Panc1 (cell line): ENCODE measurements at regions not wholly inside any gene's neighbourhood (a gene's known extent, or its start where the extent isn't known, plus 50 kb on each side); places are given as distances from the start of the nearest gene placed in this dataset.

Source experiments
- ATAC-seq: fragments of 200-7000 bp; cut with Tn5 transposase; 2 replicates; pipeline ENCODE4 v1.9.1; 2020; ENCODE audit warnings: mild to moderate bottlenecking, moderate library complexity
- BruUV-seq: library from RNA; stranded (reverse); fragments of 400-500 nt; replicated peaks from 2 replicates; lab custom pipeline; 2021; lab: Mats Ljungman, UMichigan
- CTCF ChIA-PET: fragments of 300-600 bp; sonication (Branson Sonifier 250); formaldehyde crosslinking; loops from one replicate; lab custom pipeline; 2022; ENCODE audit warnings: antibody characterized with exemption; lab: Charles Lee
- POLR2A ChIA-PET: fragments of 300-600 bp; sonication (Branson Sonifier 250); formaldehyde crosslinking; loops from one replicate; lab custom pipeline; 2022; ENCODE audit warnings: antibody characterized with exemption; lab: Charles Lee
- DNase-seq: peaks from one replicate; pipeline ENCODE4 v3.0.0-alpha.2; 2010; ENCODE audit warnings: low read depth, low spot score
- H3K27ac ChIP-seq: 2 replicates; pipeline ENCODE4 v1.5.1; 2011; ENCODE audit warnings: mild to moderate bottlenecking, low read length, inconsistent platforms
- H3K27me3 ChIP-seq: fragments of 200-500 bp; sonication (Bioruptor generic); 2 replicates; pipeline ENCODE4 v1.6.0; 2014; ENCODE audit warnings: low read length, inconsistent platforms; ENCODE audit not compliant: control insufficient read depth, insufficient read depth
- H3K36me3 ChIP-seq: fragments of 200-500 bp; sonication (Bioruptor generic); 2 replicates; pipeline ENCODE4 v1.5.1; 2014; ENCODE audit warnings: inconsistent platforms, mild to moderate bottlenecking, low read length, moderate library complexity; ENCODE audit not compliant: control insufficient read depth, insufficient read depth
- H3K4me1 ChIP-seq: 2 replicates; pipeline ENCODE4 v1.5.1; 2011; ENCODE audit warnings: inconsistent platforms, mild to moderate bottlenecking, low read length, moderate library complexity; ENCODE audit not compliant: control insufficient read depth, insufficient read depth
- H3K4me3 ChIP-seq, 2 experiments: 2 replicates each; pipeline ENCODE4 v1.5.1; 2011 to 2012; ENCODE audit warnings: low read depth in 2 of 2, low read length in 2 of 2, mild to moderate bottlenecking in 2 of 2, inconsistent platforms in 1 of 2, moderate library complexity in 1 of 2
- H3K9me3 ChIP-seq: fragments of 200-500 bp; sonication (Bioruptor generic); 2 replicates; pipeline ENCODE4 v1.5.1; 2014; ENCODE audit warnings: low read depth, mild to moderate bottlenecking, inconsistent platforms, low read length, moderate library complexity; ENCODE audit not compliant: control insufficient read depth, insufficient read depth
- POLR2AphosphoS5 ChIP-seq: IDR thresholded peaks from 2 replicates; pipeline ENCODE4 v1.6.1; 2012; ENCODE audit warnings: mild to moderate bottlenecking, low read depth, low read length, moderate library complexity
- SIN3A ChIP-seq: IDR thresholded peaks from 2 replicates; pipeline ENCODE4 v1.6.1; 2012; ENCODE audit warnings: low read depth, mild to moderate bottlenecking, low read length, moderate library complexity, borderline replicate concordance; ENCODE audit not compliant: insufficient read depth
- TCF7L2 ChIP-seq: IDR thresholded peaks from 2 replicates; pipeline ENCODE4 v1.6.1; 2011; ENCODE audit warnings: mild to moderate bottlenecking, low read depth, low read length, inconsistent platforms
- in situ Hi-C: cut with HindIII; loops from 2 replicates; pipeline ENCODE4 v1.10.0; 2016; ENCODE audit warnings: low sequenced_read_pairs, low pct_unique_long_range_greater_than_20kb
- intact Hi-C: fragments of 100-400 bp; cut with micrococcal nuclease; formaldehyde crosslinking; loops from one replicate; pipeline ENCODE4 v1.10.0; 2022; ENCODE audit not compliant: unreplicated experiment
- TF ChIP-seq, protein P1 (sequence below), 2 experiments: IDR thresholded peaks; 2 replicates each; pipeline ENCODE4 v1.6.1; 2011 to 2012; ENCODE audit warnings: low read depth in 2 of 2, control low read depth in 1 of 2, low read length in 1 of 2, mild to moderate bottlenecking in 1 of 2, moderate library complexity in 1 of 2; ENCODE audit not compliant: insufficient read depth in 1 of 2
- TF ChIP-seq, protein P2 (sequence below): fragments of 450-650 bp; IDR thresholded peaks from 2 replicates; pipeline ENCODE4 v1.5.1; 2017; ENCODE audit warnings: mild to moderate bottlenecking

DNA sequence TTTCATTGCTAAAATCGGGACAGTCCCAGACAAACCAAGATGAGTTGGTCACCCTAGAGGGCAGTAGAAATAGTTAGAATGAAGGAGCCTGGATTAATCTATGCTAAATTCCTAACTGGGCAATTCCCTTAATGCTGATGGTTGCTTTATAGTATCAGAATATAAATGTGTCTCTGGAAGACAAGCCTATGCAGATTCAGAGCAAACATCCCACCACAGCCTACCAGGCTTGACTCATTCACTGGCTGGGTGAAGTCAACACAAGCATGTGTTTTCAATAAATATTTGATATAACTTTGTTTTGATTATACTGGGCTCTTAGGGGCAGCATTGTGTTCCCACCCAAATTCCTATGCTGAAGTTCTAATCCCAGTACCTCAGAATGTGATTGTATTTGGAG is 79.3 kb downstream of the RMI1 start:
- CTCF ChIA-PET = no interaction called here
- no peak for TF ChIP-seq SIN3A
- TF ChIP-seq, protein P1, sequence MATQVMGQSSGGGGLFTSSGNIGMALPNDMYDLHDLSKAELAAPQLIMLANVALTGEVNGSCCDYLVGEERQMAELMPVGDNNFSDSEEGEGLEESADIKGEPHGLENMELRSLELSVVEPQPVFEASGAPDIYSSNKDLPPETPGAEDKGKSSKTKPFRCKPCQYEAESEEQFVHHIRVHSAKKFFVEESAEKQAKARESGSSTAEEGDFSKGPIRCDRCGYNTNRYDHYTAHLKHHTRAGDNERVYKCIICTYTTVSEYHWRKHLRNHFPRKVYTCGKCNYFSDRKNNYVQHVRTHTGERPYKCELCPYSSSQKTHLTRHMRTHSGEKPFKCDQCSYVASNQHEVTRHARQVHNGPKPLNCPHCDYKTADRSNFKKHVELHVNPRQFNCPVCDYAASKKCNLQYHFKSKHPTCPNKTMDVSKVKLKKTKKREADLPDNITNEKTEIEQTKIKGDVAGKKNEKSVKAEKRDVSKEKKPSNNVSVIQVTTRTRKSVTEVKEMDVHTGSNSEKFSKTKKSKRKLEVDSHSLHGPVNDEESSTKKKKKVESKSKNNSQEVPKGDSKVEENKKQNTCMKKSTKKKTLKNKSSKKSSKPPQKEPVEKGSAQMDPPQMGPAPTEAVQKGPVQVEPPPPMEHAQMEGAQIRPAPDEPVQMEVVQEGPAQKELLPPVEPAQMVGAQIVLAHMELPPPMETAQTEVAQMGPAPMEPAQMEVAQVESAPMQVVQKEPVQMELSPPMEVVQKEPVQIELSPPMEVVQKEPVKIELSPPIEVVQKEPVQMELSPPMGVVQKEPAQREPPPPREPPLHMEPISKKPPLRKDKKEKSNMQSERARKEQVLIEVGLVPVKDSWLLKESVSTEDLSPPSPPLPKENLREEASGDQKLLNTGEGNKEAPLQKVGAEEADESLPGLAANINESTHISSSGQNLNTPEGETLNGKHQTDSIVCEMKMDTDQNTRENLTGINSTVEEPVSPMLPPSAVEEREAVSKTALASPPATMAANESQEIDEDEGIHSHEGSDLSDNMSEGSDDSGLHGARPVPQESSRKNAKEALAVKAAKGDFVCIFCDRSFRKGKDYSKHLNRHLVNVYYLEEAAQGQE (IDR thresholded peaks at IDR 0.05; ENCODE audit: insufficient read depth in 1 of 2, low read depth in 2 of 2, low read length in 1 of 2) = no peak
- TF ChIP-seq, protein P2, sequence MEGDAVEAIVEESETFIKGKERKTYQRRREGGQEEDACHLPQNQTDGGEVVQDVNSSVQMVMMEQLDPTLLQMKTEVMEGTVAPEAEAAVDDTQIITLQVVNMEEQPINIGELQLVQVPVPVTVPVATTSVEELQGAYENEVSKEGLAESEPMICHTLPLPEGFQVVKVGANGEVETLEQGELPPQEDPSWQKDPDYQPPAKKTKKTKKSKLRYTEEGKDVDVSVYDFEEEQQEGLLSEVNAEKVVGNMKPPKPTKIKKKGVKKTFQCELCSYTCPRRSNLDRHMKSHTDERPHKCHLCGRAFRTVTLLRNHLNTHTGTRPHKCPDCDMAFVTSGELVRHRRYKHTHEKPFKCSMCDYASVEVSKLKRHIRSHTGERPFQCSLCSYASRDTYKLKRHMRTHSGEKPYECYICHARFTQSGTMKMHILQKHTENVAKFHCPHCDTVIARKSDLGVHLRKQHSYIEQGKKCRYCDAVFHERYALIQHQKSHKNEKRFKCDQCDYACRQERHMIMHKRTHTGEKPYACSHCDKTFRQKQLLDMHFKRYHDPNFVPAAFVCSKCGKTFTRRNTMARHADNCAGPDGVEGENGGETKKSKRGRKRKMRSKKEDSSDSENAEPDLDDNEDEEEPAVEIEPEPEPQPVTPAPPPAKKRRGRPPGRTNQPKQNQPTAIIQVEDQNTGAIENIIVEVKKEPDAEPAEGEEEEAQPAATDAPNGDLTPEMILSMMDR = no peak
- no peak for TF ChIP-seq POLR2AphosphoS5
- TF ChIP-seq TCF7L2 = no peak
- no peak overlapping the region for H3K27ac ChIP-seq
- H3K4me1 ChIP-seq = no peaks in the 10 kb centered on the region
- BruUV-seq = no TSS peak
- intact Hi-C loops (no loop called here), in situ Hi-C loops (no loop called here)
- ATAC-seq (no peak), DNase-seq (no peak)
- H3K27me3 ChIP-seq = peaks cover 2% of the 10 kb centered on the region; the same call in 1 of the 2 replicates
- POLR2A ChIA-PET = no interaction called here
- no peaks in the 10 kb centered on the region for H3K36me3 ChIP-seq
- H3K4me3 ChIP-seq = no peak overlapping the region
- no peaks in the 10 kb centered on the region for H3K9me3 ChIP-seq

DNA sequence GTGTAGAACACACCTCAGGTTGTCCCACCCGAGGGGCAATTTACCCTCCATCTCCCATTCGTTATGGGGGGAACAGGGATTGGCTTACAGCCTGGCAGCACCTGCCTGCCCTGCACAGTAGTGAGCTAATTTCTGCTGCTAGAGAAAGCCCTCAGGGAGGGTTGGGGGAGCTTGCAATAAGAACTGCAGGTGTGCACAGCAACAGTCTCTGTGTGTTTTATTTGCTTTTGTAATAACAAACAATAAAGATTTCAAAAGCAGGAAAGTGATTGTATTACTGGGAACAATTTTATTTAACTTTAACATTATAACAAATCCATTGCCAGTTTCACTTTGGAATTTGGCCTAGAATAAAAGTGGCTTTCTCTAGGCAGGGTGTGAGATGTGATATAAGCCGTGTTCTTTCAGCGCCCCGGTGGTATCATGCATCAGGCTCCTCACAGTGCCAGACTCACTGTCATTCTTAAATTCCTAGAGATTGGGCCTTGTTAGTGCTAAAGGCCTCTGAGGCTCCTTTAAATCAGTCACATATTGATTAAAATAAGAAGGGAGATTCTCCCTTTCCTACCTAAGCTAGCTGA is 81.1 kb downstream of the RMI1 start:
- Histone ChIP-seq H3K27ac (no peak overlapping the region), H3K4me1 (no peaks in the 10 kb centered on the region), H3K9me3 (no peaks in the 10 kb centered on the region), H3K4me3 (no peak overlapping the region), H3K27me3 (peaks cover 2% of the 10 kb centered on the region; the same call in 1 of the 2 replicates), H3K36me3 (no peaks in the 10 kb centered on the region)
- ATAC-seq = no peak
- in situ Hi-C loops (no loop called here), intact Hi-C loops (no loop called here)
- CTCF ChIA-PET = no interaction called here
- BruUV-seq = no TSS peak
- POLR2A ChIA-PET = no interaction called here
- no peak for DNase-seq
- TF ChIP-seq, protein P2 = no peak
